Liver (tissue), 7 donors: ENCODE measurements at regions not wholly inside any gene's neighbourhood (a gene's known extent, or its start where the extent isn't known, plus 50 kb on each side); places are given as distances from the start of the nearest gene placed in this dataset.

ENCODE experiments used
- DNase-seq: peaks from one replicate; pipeline ENCODE4 v3.0.0-alpha.2; 2017; ENCODE audit warnings: low spot score
- H3K27ac ChIP-seq, 2 donors: one replicate each; pipeline ENCODE4 v1.7.0; 2013; ENCODE audit warnings: inconsistent platforms in 2 of 2, low read length in 2 of 2, control low read depth in 1 of 2, low read depth in 1 of 2, mild to moderate bottlenecking in 1 of 2
- H3K27me3 ChIP-seq, 4 donors: one replicate each; pipeline versions ENCODE4 v1.6.1 to v1.7.0; 2013; ENCODE audit warnings: low read length in 3 of 4, inconsistent platforms in 1 of 4, mild to moderate bottlenecking in 1 of 4, moderate library complexity in 1 of 4; ENCODE audit not compliant: control insufficient read depth in 4 of 4, insufficient read depth in 4 of 4
- H3K36me3 ChIP-seq, 4 donors: one replicate each; pipeline versions ENCODE4 v1.6.1 to v1.7.0; 2013; ENCODE audit warnings: low read length in 3 of 4, mild to moderate bottlenecking in 3 of 4, low read depth in 1 of 4, moderate library complexity in 1 of 4; ENCODE audit not compliant: control insufficient read depth in 4 of 4, insufficient read depth in 3 of 4
- H3K4me1 ChIP-seq, 4 donors: one replicate each; pipeline versions ENCODE4 v1.6.1 to v1.7.0; 2013; ENCODE audit warnings: low read length in 3 of 4, mild to moderate bottlenecking in 3 of 4, moderate library complexity in 1 of 4; ENCODE audit not compliant: control insufficient read depth in 4 of 4, insufficient read depth in 4 of 4
- H3K4me3 ChIP-seq, 3 donors: one replicate each; pipeline versions ENCODE4 v1.6.1 to v1.7.0; 2013; ENCODE audit warnings: low read length in 3 of 3, control low read depth in 1 of 3, low read depth in 1 of 3, mild to moderate bottlenecking in 1 of 3
- H3K9ac ChIP-seq, 2 donors: one replicate each; pipeline ENCODE4 v1.7.0; 2013; ENCODE audit warnings: low read length in 2 of 2, mild to moderate bottlenecking in 2 of 2, moderate library complexity in 2 of 2, control low read depth in 1 of 2, low read depth in 1 of 2
- H3K9me3 ChIP-seq, 4 donors: one replicate each; pipeline versions ENCODE4 v1.6.1 to v1.7.0; 2013; ENCODE audit warnings: low read length in 3 of 4; ENCODE audit not compliant: control insufficient read depth in 4 of 4
- EGR1 ChIP-seq, 2 donors: IDR thresholded peaks; 2 replicates each; pipeline ENCODE4 v1.6.1; 2016 to 2018; ENCODE audit warnings: antibody characterized with exemption in 2 of 2, low read depth in 2 of 2
- FOXA1 ChIP-seq: IDR thresholded peaks from 2 replicates; pipeline ENCODE4 v1.6.1; 2016; ENCODE audit warnings: antibody characterized with exemption
- FOXA2 ChIP-seq: IDR thresholded peaks from 2 replicates; pipeline ENCODE4 v1.6.1; 2016; ENCODE audit warnings: antibody characterized with exemption
- GABPA ChIP-seq, 2 donors: IDR thresholded peaks in 1 of 2; conservative IDR thresholded peaks in 1 of 2; 2 replicates each; pipeline ENCODE4 v1.6.1; 2016; ENCODE audit warnings: antibody characterized with exemption in 2 of 2, mild to moderate bottlenecking in 1 of 2, moderate library complexity in 1 of 2
- HNF4A ChIP-seq, 2 donors: conservative IDR thresholded peaks; 2 replicates each; pipeline ENCODE4 v1.6.1; 2016; ENCODE audit warnings: antibody characterized with exemption in 2 of 2, mild to moderate bottlenecking in 2 of 2
- HNF4G ChIP-seq: IDR thresholded peaks from 2 replicates; pipeline ENCODE4 v1.6.1; 2016; ENCODE audit warnings: antibody characterized with exemption
- JUND ChIP-seq, 2 donors: IDR thresholded peaks; 2 replicates each; pipeline ENCODE4 v1.6.1; 2016; ENCODE audit warnings: antibody characterized with exemption in 2 of 2
- NR2F2 ChIP-seq: IDR thresholded peaks from 2 replicates; pipeline ENCODE4 v1.6.1; 2016; ENCODE audit warnings: antibody characterized with exemption
- RAD21 ChIP-seq, 2 donors: IDR thresholded peaks; 2 replicates each; pipeline ENCODE4 v1.6.1; 2016; ENCODE audit warnings: antibody characterized with exemption in 2 of 2, mild to moderate bottlenecking in 2 of 2
- RXRA ChIP-seq, 2 donors: IDR thresholded peaks; 2 replicates each; pipeline ENCODE4 v1.6.1; 2017 to 2018; ENCODE audit warnings: antibody characterized with exemption in 2 of 2, mild to moderate bottlenecking in 1 of 2
- SP1 ChIP-seq: IDR thresholded peaks from 2 replicates; pipeline ENCODE4 v1.6.1; 2018; ENCODE audit warnings: antibody characterized with exemption, mild to moderate bottlenecking
- TAF1 ChIP-seq: conservative IDR thresholded peaks from 2 replicates; pipeline ENCODE4 v1.6.1; 2016; ENCODE audit warnings: antibody characterized with exemption, mild to moderate bottlenecking
- YY1 ChIP-seq: IDR thresholded peaks from 2 replicates; pipeline ENCODE4 v1.6.1; 2016; ENCODE audit warnings: antibody characterized with exemption, mild to moderate bottlenecking
- TF ChIP-seq, protein P1 (sequence below): IDR thresholded peaks from 2 replicates; pipeline ENCODE4 v1.6.1; 2016; ENCODE audit warnings: antibody characterized with exemption
- TF ChIP-seq, protein P2 (sequence below): fragments of 150-350 bp; IDR thresholded peaks from 2 replicates; pipeline ENCODE4 v1.5.1; 2017; ENCODE audit warnings: improper control_type of control experiment, low read depth, low read length; ENCODE audit not compliant: missing input control
- TF ChIP-seq, protein P3 (sequence below): IDR thresholded peaks from 2 replicates; pipeline ENCODE4 v1.6.1; 2016; ENCODE audit warnings: antibody characterized with exemption
- TF ChIP-seq, protein P4 (sequence below): IDR thresholded peaks from 2 replicates; pipeline ENCODE4 v1.6.1; 2016; ENCODE audit warnings: antibody characterized with exemption
- TF ChIP-seq, protein P5 (sequence below): IDR thresholded peaks from 2 replicates; pipeline ENCODE4 v1.6.1; 2016; ENCODE audit warnings: antibody characterized with exemption, mild to moderate bottlenecking
- donor health status: healthy.
- donor health status: healthy.
- donor health status: healthy.
- donor health status: healthy.

DNA sequence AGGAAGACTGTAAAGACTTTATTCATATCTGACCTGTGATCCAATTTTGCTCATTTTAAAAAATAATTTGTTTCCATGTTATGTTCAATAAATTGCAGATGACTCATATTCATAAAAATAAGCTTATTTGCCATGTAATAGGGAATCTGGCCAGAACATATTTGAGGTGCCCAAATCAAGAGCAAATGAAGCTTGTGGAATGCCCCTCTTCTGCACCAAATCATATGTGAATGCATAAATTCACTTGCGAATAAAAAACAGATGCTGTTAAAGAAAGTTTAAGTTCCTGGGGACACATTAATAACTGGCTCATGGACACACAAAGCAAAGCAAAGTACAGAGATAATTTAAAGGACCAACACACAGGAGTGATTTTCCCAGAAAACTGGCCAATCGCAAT is 279.0 kb upstream of the CDH2 start (continued):
- TF ChIP-seq, protein P1, sequence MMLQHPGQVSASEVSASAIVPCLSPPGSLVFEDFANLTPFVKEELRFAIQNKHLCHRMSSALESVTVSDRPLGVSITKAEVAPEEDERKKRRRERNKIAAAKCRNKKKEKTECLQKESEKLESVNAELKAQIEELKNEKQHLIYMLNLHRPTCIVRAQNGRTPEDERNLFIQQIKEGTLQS, result no peak
- TF ChIP-seq, protein P2, sequence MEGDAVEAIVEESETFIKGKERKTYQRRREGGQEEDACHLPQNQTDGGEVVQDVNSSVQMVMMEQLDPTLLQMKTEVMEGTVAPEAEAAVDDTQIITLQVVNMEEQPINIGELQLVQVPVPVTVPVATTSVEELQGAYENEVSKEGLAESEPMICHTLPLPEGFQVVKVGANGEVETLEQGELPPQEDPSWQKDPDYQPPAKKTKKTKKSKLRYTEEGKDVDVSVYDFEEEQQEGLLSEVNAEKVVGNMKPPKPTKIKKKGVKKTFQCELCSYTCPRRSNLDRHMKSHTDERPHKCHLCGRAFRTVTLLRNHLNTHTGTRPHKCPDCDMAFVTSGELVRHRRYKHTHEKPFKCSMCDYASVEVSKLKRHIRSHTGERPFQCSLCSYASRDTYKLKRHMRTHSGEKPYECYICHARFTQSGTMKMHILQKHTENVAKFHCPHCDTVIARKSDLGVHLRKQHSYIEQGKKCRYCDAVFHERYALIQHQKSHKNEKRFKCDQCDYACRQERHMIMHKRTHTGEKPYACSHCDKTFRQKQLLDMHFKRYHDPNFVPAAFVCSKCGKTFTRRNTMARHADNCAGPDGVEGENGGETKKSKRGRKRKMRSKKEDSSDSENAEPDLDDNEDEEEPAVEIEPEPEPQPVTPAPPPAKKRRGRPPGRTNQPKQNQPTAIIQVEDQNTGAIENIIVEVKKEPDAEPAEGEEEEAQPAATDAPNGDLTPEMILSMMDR, result no peak
- TF ChIP-seq, protein P3, sequence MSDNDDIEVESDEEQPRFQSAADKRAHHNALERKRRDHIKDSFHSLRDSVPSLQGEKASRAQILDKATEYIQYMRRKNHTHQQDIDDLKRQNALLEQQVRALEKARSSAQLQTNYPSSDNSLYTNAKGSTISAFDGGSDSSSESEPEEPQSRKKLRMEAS, result no peak
- no peak for TF ChIP-seq SP1

DNA sequence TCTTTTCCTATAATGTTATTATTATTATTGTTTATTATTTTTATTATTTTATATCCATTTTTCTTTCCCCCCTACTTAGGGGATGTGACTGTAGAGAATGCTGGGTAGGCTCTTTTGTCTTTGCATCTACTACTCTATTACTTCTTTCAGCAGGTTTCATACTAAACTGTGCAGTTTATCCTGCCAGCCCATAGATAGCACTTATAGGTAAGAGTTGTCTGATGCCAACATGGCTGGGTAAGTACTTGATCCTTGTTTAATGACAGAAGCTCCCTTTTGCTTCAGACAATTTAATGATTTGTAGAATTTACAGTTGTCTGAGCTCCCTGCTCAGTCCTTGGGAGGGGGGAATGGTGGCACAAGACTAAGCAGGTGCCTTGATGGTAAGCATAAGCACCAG is 262.9 kb upstream of the CDH2 start:
- DNase-seq, result no peak
- no peak overlapping the region for H3K9ac ChIP-seq
- TF ChIP-seq FOXA1, result no peak
- TF ChIP-seq, protein P4, sequence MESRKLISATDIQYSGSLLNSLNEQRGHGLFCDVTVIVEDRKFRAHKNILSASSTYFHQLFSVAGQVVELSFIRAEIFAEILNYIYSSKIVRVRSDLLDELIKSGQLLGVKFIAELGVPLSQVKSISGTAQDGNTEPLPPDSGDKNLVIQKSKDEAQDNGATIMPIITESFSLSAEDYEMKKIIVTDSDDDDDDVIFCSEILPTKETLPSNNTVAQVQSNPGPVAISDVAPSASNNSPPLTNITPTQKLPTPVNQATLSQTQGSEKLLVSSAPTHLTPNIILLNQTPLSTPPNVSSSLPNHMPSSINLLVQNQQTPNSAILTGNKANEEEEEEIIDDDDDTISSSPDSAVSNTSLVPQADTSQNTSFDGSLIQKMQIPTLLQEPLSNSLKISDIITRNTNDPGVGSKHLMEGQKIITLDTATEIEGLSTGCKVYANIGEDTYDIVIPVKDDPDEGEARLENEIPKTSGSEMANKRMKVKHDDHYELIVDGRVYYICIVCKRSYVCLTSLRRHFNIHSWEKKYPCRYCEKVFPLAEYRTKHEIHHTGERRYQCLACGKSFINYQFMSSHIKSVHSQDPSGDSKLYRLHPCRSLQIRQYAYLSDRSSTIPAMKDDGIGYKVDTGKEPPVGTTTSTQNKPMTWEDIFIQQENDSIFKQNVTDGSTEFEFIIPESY, result no peak
- no peak for TF ChIP-seq YY1
- TF ChIP-seq RAD21 (IDR thresholded peaks at IDR 0.05), result no peak
- TF ChIP-seq, protein P3, result no peak
- TF ChIP-seq, protein P5, sequence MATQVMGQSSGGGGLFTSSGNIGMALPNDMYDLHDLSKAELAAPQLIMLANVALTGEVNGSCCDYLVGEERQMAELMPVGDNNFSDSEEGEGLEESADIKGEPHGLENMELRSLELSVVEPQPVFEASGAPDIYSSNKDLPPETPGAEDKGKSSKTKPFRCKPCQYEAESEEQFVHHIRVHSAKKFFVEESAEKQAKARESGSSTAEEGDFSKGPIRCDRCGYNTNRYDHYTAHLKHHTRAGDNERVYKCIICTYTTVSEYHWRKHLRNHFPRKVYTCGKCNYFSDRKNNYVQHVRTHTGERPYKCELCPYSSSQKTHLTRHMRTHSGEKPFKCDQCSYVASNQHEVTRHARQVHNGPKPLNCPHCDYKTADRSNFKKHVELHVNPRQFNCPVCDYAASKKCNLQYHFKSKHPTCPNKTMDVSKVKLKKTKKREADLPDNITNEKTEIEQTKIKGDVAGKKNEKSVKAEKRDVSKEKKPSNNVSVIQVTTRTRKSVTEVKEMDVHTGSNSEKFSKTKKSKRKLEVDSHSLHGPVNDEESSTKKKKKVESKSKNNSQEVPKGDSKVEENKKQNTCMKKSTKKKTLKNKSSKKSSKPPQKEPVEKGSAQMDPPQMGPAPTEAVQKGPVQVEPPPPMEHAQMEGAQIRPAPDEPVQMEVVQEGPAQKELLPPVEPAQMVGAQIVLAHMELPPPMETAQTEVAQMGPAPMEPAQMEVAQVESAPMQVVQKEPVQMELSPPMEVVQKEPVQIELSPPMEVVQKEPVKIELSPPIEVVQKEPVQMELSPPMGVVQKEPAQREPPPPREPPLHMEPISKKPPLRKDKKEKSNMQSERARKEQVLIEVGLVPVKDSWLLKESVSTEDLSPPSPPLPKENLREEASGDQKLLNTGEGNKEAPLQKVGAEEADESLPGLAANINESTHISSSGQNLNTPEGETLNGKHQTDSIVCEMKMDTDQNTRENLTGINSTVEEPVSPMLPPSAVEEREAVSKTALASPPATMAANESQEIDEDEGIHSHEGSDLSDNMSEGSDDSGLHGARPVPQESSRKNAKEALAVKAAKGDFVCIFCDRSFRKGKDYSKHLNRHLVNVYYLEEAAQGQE, result no peak
- TF ChIP-seq HNF4G, result no peak
- no peak for TF ChIP-seq NR2F2
- no peak for TF ChIP-seq TAF1
- no peak for TF ChIP-seq EGR1 (IDR thresholded peaks at IDR 0.05; ENCODE audit: low read depth in 2 of 2)
- no peak for TF ChIP-seq HNF4A (conservative IDR thresholded peaks at IDR 0.05)
- TF ChIP-seq, protein P2, result no peak
- TF ChIP-seq RXRA (IDR thresholded peaks at IDR 0.05), result no peak
- TF ChIP-seq GABPA (IDR thresholded peaks at IDR 0.05 in 1 of 2, conservative IDR thresholded peaks at IDR 0.05 in 1 of 2), result no peak
- no peak for TF ChIP-seq FOXA2
- TF ChIP-seq, protein P1, result no peak
- no peak for TF ChIP-seq JUND (IDR thresholded peaks at IDR 0.05)
- no peaks in the 10 kb centered on the region for H3K36me3 ChIP-seq
- no peaks in the 10 kb centered on the region for H3K27me3 ChIP-seq
- no peak overlapping the region for H3K27ac ChIP-seq
- H3K4me1 ChIP-seq, result no peaks in the 10 kb centered on the region
- peaks cover 0 to 3% (median 1%) of the 10 kb centered on the region in 4 donors for H3K9me3 ChIP-seq
- no peak overlapping the region for H3K4me3 ChIP-seq
